HepG2 (cell line): ENCODE measurements at regions not wholly inside any gene's neighbourhood (a gene's known extent, or its start where the extent isn't known, plus 50 kb on each side); places are given as distances from the start of the nearest gene placed in this dataset.

Experiments used
- CEBPB ChIP-seq: IDR thresholded peaks from 2 replicates; pipeline ENCODE4 v1.6.1; 2011; ENCODE audit warnings: low read depth, low read length, improper control_type of control experiment, borderline replicate concordance
- JUND ChIP-seq: sonication (generic); formaldehyde crosslinking; IDR thresholded peaks from 2 replicates; pipeline ENCODE4 v1.8.0; 2022; ENCODE audit warnings: mild to moderate bottlenecking, missing genetic modification reagents
- KLF16 ChIP-seq, 2 experiments: sonication (generic) in 1 of 2; formaldehyde crosslinking in 1 of 2; IDR thresholded peaks; 2 replicates each; pipeline versions ENCODE4 v1.6.1 to v1.8.0; 2016 to 2023; ENCODE audit warnings: missing genetic modification reagents in 2 of 2, missing compliant biosample characterization in 1 of 2
- RAD51 ChIP-seq: fragments of 450-650 bp; IDR thresholded peaks from 2 replicates; pipeline ENCODE4 v1.6.1; 2016; ENCODE audit warnings: borderline replicate concordance
- TCF7 ChIP-seq: sonication (generic); IDR thresholded peaks from 2 replicates; pipeline ENCODE4 v1.6.1; 2016; ENCODE audit warnings: antibody characterized with exemption, low read depth
- TCF7L2 ChIP-seq: IDR thresholded peaks from 2 replicates; pipeline ENCODE4 v1.6.1; 2011; ENCODE audit warnings: mild to moderate bottlenecking, low read depth, low read length, moderate library complexity
- ZBTB34 ChIP-seq: sonication (generic); formaldehyde crosslinking; IDR thresholded peaks from 2 replicates; pipeline ENCODE4 v1.8.0; 2022; ENCODE audit warnings: mild to moderate bottlenecking, missing genetic modification reagents
- ZNF232 ChIP-seq: sonication (generic); formaldehyde crosslinking; IDR thresholded peaks from 2 replicates; pipeline ENCODE4 v1.4.0; 2020; ENCODE audit warnings: missing genetic modification reagents, borderline replicate concordance
- ZNF550 ChIP-seq: sonication (generic); formaldehyde crosslinking; IDR thresholded peaks from 2 replicates; pipeline ENCODE4 v1.4.0; 2020; ENCODE audit warnings: mild to moderate bottlenecking, missing genetic modification reagents, borderline replicate concordance
- ZNF639 ChIP-seq: conservative IDR thresholded peaks from 2 replicates; pipeline ENCODE4 v1.6.1; 2018; ENCODE audit warnings: missing genetic modification reagents
- TF ChIP-seq, protein P1 (sequence below): sonication (generic); formaldehyde crosslinking; IDR thresholded peaks from 2 replicates; pipeline ENCODE4 v1.4.0; 2020; ENCODE audit warnings: missing genetic modification reagents, borderline replicate concordance

GRCh38 chr15:66957431-66957720, 108.0 kb upstream of the SMAD3 start:
- TF ChIP-seq TCF7 = no peak
- TF ChIP-seq KLF16 (CRISPR knock-in tag; IDR thresholded peaks at IDR 0.05) = no peak
- TF ChIP-seq ZBTB34 = no peak
- no peak for TF ChIP-seq JUND (CRISPR knock-in tag)
- no peak for TF ChIP-seq ZNF639 (CRISPR knock-in tag)
- no peak for TF ChIP-seq TCF7L2
- TF ChIP-seq ZNF232 = no peak
- no peak for TF ChIP-seq CEBPB
- TF ChIP-seq, protein P1, sequence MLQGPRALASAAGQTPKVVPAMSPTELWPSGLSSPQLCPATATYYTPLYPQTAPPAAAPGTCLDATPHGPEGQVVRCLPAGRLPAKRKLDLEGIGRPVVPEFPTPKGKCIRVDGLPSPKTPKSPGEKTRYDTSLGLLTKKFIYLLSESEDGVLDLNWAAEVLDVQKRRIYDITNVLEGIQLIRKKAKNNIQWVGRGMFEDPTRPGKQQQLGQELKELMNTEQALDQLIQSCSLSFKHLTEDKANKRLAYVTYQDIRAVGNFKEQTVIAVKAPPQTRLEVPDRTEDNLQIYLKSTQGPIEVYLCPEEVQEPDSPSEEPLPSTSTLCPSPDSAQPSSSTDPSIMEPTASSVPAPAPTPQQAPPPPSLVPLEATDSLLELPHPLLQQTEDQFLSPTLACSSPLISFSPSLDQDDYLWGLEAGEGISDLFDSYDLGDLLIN = no peak
- TF ChIP-seq RAD51 = no peak
- no peak for TF ChIP-seq ZNF550 (CRISPR knock-in tag)
